MM.1S (cell line): ENCODE measurements at regions not wholly inside any gene's neighbourhood (a gene's known extent, or its start where the extent isn't known, plus 50 kb on each side); places are given as distances from the start of the nearest gene placed in this dataset.

ENCODE experiments used
- EZH2 ChIP-seq: fragments of 300-600 bp; sonication (generic); optimal IDR thresholded peaks from 2 replicates; pipeline ENCODE3; 2017; ENCODE audit warnings: low read depth, mild to moderate bottlenecking, antibody characterized with exemption, low read length, mixed read lengths
- TF ChIP-seq, protein P1 (sequence below): fragments of 300-600 bp; sonication (generic); IDR thresholded peaks from 2 replicates; pipeline ENCODE4 v1.5.1; 2016; ENCODE audit warnings: antibody characterized with exemption, low read length, mixed read lengths

DNA sequence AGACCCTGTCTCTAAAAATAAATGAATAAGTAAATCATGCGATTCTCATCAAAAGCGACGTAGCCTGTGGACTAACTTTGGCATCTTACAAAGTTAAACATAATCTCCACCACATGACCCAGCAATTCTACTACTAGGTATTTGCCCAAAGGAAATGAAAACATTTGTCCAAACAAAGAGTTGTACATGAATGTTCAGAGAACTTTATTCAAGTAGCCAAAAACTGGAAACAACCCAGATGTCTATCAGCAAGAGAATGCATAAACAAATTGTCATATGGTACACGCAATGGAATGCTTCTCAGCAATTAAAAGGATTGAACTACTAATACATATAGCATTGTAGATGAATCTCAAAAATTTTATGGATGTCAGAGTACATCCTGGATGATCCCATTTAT lies 82.6 kb downstream of the ADRB2 start:
- TF ChIP-seq, protein P1, sequence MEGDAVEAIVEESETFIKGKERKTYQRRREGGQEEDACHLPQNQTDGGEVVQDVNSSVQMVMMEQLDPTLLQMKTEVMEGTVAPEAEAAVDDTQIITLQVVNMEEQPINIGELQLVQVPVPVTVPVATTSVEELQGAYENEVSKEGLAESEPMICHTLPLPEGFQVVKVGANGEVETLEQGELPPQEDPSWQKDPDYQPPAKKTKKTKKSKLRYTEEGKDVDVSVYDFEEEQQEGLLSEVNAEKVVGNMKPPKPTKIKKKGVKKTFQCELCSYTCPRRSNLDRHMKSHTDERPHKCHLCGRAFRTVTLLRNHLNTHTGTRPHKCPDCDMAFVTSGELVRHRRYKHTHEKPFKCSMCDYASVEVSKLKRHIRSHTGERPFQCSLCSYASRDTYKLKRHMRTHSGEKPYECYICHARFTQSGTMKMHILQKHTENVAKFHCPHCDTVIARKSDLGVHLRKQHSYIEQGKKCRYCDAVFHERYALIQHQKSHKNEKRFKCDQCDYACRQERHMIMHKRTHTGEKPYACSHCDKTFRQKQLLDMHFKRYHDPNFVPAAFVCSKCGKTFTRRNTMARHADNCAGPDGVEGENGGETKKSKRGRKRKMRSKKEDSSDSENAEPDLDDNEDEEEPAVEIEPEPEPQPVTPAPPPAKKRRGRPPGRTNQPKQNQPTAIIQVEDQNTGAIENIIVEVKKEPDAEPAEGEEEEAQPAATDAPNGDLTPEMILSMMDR, result no peak
- no peak for TF ChIP-seq EZH2
